Stimulated activated CD4-positive, alpha-beta T cell treated with anti-CD3 and anti-CD28 coated beads, Interleukin-1b, Interleukin-23, amount 100 ng/mL, for 4 hours (primary cell): ENCODE measurements at regions not wholly inside any gene's neighbourhood (a gene's known extent, or its start where the extent isn't known, plus 50 kb on each side); places are given as distances from the start of the nearest gene placed in this dataset.

Source experiments
- DNase-seq, 2 donors: peaks; one replicate each; pipeline ENCODE4 v3.0.0-alpha.2; 2020; ENCODE audit warnings: low read depth in 2 of 2

- DNase-seq, result no peak
Measured at GRCh38 chr3:24936574-24936973, 441.9 kb upstream of the THRB start.

GRCh38 chr3:24937228-24937627, 442.6 kb upstream of the THRB start:
- DNase-seq, result no peak

DNA sequence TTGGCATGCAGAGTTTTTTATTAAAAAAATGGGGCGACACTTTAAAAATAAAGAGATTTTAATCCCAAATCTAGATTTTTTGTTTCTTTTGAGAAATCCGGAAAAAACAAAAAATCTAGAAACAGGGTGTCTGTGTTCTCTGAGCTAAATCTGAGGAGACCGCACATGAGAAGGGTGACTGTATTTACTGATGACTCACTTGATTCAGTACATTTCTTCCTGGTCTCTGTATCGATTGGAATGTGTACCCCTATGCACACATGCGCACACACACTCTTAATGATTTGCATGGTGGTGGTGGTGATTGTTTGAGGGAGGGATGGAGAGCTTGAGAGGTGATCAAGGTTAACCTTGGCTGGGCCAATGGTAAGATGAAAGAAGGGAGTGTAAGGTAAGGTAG, 443.1 kb upstream of the THRB start:
- DNase-seq, result no peak

- no peak for DNase-seq
Measured at GRCh38 chr3:24943961-24944360, 449.3 kb upstream of the THRB start.

DNA sequence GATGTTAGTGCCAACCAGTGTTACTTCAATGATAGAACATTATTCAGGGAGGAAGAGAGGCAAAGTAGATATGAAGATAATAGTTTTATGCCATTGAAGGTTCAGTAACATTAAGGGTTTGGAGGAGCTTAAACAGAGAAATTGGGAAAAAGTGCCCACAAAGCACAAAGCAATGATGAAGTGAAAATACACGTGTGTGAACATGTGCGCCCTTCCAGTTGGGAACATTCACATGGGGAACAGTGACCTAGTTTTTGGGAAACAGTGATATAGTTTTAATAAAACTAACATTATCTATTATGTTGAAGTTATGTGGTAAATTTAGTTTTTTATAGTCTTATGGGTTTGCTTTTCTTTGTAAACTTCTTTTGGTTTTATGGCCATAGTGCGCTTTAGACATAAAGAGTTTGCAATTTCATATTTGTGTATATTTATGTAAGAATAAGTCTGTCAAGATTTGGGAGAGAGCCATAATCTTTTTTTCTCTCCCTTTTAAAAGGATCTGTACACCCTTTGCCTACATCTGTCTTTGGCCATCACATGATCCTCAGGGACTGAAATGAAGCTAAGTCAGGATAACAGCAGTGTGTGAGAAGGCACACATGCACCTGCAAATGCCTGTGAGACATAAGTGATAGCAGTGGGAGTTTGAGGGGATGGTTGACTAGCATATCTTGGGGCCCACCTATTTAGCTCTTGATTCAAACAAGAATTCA, 450.3 kb upstream of the THRB start:
- DNase-seq, result no peak

DNA sequence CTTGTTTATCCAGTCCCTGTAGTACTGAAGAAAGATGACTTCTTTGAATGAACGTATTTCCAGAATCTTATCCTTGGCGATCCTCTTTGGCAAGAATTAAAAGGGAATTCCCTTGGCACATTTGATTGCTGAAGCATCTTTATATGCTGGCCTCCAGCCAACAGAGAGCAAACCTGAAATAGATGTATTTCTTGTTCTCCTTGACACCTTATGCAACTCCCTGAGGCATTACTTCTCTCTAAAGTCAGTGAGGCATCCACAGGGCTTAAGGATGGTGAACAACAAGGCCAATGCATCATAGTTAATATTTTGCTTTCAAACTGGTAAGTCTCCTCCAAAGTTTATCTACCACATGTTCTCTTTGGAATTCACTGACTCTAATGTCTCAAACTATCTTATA, 450.9 kb upstream of the THRB start:
- no peak for DNase-seq

GRCh38 chr3:24947103-24947502, 452.5 kb upstream of the THRB start:
- no peak for DNase-seq

DNA sequence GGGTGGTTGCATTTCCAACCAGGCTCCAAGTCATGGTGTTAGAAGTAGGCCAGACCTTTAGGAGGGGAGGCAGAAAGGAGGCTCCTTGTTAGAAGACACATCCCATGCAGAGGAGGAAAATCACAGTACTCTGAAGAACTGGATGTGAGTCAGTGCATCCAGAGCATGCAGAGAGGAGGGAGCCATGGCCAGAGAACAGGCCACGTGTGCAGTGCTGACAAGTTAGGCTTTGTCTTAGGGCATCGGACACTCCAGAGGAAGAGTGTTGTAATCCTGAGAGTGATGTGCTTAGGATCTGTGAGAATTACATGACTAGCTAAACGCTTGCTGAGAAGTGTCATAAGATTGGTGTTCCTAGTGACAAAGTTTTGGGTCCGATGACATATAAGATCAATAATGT, 456.5 kb upstream of the THRB start:
- DNase-seq, result no peak

DNA sequence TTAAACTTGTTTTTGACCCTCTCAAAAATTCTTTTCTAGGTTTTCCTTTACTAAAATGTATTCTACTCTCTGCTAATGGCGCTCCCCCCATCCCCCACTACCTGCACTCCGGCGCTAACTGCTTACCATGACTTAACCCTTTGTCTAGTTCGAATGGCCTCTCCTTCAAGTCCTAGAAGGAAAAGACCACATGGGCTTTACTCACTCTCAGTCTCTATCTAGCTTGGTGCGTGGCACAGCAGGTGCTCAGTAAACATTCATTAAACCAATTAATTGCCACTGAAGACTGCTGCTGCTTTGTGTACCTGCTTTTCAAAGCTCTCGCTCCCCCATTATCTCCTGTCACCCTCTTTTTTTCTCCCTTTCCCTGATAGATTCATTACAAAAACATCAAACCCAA, 457.7 kb upstream of the THRB start:
- no peak for DNase-seq

- DNase-seq, result no peak
Measured at GRCh38 chr3:24953060-24953771, 458.6 kb upstream of the THRB start.

GRCh38 chr3:24956613-24957012, 462.0 kb upstream of the THRB start:
- DNase-seq, result no peak

DNA sequence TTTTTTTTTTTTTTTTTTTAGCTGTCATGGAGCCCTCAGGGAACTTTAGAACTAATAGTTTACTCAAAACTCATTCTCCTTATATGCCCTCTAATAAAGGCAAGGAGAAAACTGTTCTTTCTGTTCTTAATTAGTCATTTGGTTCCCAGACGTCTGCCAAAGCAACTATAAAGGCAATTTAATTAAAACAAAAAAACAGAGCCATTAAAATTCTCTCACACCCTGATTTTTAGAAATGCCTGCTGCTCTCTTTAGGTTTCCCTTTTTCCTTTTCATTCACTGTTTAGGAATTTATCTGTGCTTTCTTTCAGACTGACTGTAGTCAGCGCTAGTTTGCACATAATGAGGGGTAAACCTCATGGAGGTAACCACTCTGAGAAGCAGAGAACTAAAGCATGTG, 463.6 kb upstream of the THRB start:
- DNase-seq, result no peak

- no peak for DNase-seq
Measured at GRCh38 chr3:24958910-24959447, 464.3 kb upstream of the THRB start.

DNA sequence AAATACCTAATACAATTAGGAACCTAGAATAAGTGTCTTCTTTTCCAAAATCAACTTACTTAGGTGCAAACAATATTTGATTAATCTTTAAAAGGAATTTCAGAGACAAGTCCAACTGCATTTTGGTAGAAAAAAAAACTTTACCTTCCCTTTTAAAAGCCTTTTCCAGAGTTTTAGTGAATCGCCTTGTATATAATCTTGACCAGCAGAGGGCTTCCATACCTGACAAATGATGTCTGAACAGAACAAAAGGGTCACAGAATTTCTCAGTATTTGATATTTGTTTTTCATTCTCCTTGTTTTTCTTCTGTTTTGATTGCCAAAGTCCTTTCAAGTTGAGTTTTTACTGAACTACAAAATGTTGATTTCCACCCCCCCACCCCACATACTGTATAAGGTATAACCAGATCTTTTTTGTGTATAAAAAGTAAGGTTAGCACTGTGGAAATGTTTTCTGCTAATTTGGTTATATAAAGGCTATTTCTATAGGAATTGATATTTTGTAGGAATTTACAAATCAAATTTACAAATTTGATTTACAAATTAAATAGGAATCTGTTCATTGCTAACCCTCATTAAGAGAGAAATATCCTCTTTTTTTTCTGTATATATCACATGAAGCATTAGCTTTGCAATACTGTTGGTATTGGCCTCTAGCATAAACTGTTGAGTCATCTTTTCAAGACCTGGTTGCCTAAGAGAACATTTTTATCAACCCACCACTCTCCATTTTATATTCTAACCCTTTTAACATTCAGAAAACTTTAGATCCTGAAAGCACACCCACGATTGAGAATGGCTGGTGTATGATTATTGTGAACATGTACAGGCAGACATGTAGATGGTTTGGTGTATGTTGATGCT, 464.1 kb upstream of the RARB start:
- DNase-seq, result no peak

- no peak for DNase-seq
Measured at GRCh38 chr3:24965706-24966385, 462.2 kb upstream of the RARB start.

GRCh38 chr3:24968036-24968435, 460.0 kb upstream of the RARB start:
- no peak for DNase-seq

- DNase-seq, result no peak
Measured at GRCh38 chr3:24972491-24972890, 455.6 kb upstream of the RARB start.

GRCh38 chr3:24981309-24981708, 446.8 kb upstream of the RARB start:
- no peak for DNase-seq

GRCh38 chr3:24981924-24982323, 446.1 kb upstream of the RARB start:
- no peak for DNase-seq

- no peak for DNase-seq
Measured at GRCh38 chr3:24985668-24986067, 442.4 kb upstream of the RARB start.

GRCh38 chr3:24986612-24987011, 441.5 kb upstream of the RARB start:
- DNase-seq, result no peak

DNA sequence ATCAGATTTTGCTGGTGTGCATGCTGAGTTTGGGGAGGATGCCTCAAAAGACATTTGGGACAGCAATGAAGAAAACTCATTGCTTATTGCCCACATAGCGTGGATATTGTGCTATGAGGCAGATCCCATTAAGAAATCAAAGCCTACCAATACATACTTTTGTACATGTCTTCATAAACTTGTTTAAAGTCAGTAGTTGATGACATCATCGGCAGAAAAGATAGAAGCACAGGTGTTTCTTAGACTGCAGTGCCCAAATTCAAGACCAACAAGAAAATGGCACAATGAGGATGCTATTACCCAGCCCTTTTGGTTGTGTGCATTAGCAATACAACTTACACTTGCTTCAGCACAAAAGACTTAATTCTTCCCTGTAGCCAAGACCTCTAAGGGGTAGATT, 428.7 kb upstream of the RARB start:
- no peak for DNase-seq
